Stomach (tissue), 4 donors: ENCODE measurements at regions not wholly inside any gene's neighbourhood (a gene's known extent, or its start where the extent isn't known, plus 50 kb on each side); places are given as distances from the start of the nearest gene placed in this dataset.

Experiments used
- EP300 ChIP-seq: sonication (generic); formaldehyde crosslinking; IDR thresholded peaks from one replicate; pipeline ENCODE4 v1.6.1; 2017; ENCODE audit warnings: antibody characterized with exemption
- POLR2A ChIP-seq, 4 donors: fragments of 450-650 bp; IDR thresholded peaks; one replicate each; pipeline ENCODE4 v1.6.1; 2016; ENCODE audit warnings: antibody characterized with exemption in 4 of 4, control low read depth in 2 of 4, mild to moderate bottlenecking in 1 of 4, moderate library complexity in 1 of 4
- POLR2AphosphoS5 ChIP-seq, 3 donors: sonication (generic); formaldehyde crosslinking; IDR thresholded peaks; one replicate each; pipeline ENCODE4 v1.6.1; 2016; ENCODE audit warnings: antibody characterized with exemption in 3 of 3
- TF ChIP-seq, protein P1 (sequence below), 7 experiments: fragments of 450-650 bp in 4 of 7; fragments of 200-600 bp in 3 of 7; sonication (generic) in 3 of 7; IDR thresholded peaks; one replicate each; pipeline ENCODE4 v1.5.1; 2016 to 2019; ENCODE audit warnings: antibody characterized with exemption in 7 of 7, control low read depth in 2 of 7, mild to moderate bottlenecking in 1 of 7

DNA sequence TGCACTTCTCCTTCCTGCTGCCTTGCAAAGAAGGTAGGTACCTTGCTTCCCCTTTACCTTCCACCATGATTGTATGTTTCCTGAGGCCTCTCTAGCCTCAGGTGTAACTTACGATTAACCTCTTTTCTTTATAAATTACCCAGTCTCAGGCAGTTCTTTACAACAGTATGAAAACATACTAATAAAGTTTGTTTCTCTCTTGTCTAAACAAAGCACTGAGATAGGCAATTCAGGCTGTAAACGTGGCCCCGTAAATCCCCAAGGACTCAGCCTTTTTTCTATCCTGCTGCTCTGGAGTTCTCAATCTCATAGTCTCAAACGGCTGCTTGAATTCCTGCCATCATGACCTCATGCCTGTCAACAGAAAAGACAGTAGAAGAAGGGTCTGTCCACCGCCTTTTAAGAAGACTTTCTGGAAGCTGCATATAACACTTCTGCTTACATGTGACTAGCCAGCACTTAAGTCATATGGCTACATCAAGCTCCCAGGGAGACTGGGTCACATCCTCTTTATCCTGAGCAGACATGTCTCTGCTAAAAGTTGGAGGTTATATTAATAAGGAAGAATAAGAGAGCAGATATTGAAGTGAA, 257.8 kb downstream of the EBLN2 start:
- no peak for TF ChIP-seq POLR2AphosphoS5 (IDR thresholded peaks at IDR 0.05)
- TF ChIP-seq POLR2A (IDR thresholded peaks at IDR 0.05): no peak
- TF ChIP-seq, protein P1, sequence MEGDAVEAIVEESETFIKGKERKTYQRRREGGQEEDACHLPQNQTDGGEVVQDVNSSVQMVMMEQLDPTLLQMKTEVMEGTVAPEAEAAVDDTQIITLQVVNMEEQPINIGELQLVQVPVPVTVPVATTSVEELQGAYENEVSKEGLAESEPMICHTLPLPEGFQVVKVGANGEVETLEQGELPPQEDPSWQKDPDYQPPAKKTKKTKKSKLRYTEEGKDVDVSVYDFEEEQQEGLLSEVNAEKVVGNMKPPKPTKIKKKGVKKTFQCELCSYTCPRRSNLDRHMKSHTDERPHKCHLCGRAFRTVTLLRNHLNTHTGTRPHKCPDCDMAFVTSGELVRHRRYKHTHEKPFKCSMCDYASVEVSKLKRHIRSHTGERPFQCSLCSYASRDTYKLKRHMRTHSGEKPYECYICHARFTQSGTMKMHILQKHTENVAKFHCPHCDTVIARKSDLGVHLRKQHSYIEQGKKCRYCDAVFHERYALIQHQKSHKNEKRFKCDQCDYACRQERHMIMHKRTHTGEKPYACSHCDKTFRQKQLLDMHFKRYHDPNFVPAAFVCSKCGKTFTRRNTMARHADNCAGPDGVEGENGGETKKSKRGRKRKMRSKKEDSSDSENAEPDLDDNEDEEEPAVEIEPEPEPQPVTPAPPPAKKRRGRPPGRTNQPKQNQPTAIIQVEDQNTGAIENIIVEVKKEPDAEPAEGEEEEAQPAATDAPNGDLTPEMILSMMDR (IDR thresholded peaks at IDR 0.05): no peak
- TF ChIP-seq EP300: no peak
